ENCODE measurements at regions not wholly inside any gene's neighbourhood (a gene's known extent, or its start where the extent isn't known, plus 50 kb on each side); places are given as distances from the start of the nearest gene placed in this dataset.

DNA sequence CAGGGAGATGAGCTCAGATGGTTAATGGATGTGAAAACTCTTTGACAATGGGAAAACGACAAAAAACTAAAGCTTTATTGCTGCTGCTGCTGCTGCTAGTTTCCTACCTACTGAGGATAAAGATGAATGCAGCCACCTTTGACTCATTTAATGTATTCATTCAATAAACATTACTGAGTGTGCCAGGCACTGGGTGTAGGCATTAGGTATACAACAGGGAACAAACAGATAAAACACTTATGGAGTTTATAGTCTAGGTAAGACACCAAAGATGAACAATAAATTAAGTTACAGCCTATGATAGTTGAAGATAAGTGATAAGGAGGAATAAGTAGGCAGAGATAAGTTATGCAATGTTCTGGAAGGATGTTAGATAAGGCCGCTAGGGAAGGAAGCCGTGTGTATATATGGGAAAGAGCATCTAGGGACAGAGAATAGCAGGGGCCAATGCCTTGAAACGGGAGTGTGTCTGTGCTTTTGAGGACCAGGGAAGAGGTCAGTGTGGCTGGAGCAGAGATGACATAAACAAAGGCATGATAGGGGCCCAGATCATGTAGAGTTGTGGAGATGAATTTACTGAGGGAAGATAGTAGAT lies 477.6 kb downstream of the NTRK2 start:
- H3K27ac ChIP-seq (ENCODE audit: control insufficient read depth, insufficient read depth, low read length), result no peak overlapping the region
- no peaks in the 10 kb centered on the region for H3K27me3 ChIP-seq (ENCODE audit: control insufficient read depth, extremely low read depth, insufficient read depth, low read length)
- peaks cover 3% of the 10 kb centered on the region for H3K4me1 ChIP-seq (ENCODE audit: control insufficient read depth, extremely low read depth, insufficient read depth, low read length)
- H3K9ac ChIP-seq (ENCODE audit: control insufficient read depth, extremely low read depth, insufficient read depth, low read length), result no peak overlapping the region
- TF ChIP-seq, protein P1, sequence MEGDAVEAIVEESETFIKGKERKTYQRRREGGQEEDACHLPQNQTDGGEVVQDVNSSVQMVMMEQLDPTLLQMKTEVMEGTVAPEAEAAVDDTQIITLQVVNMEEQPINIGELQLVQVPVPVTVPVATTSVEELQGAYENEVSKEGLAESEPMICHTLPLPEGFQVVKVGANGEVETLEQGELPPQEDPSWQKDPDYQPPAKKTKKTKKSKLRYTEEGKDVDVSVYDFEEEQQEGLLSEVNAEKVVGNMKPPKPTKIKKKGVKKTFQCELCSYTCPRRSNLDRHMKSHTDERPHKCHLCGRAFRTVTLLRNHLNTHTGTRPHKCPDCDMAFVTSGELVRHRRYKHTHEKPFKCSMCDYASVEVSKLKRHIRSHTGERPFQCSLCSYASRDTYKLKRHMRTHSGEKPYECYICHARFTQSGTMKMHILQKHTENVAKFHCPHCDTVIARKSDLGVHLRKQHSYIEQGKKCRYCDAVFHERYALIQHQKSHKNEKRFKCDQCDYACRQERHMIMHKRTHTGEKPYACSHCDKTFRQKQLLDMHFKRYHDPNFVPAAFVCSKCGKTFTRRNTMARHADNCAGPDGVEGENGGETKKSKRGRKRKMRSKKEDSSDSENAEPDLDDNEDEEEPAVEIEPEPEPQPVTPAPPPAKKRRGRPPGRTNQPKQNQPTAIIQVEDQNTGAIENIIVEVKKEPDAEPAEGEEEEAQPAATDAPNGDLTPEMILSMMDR (optimal IDR thresholded peaks at IDR 0.05 in 1 of 3, IDR thresholded peaks at IDR 0.05 in 1 of 3, conservative IDR thresholded peaks at IDR 0.05 in 1 of 3; ENCODE audit: extremely low read depth in 1 of 3, insufficient read depth in 2 of 3, low read length in 3 of 3), result no peak
- TF ChIP-seq EZH2 (IDR thresholded peaks at IDR 0.05; ENCODE audit: low read length), result no peak
- no peak overlapping the region for H3K4me3 ChIP-seq (ENCODE audit: control insufficient read depth in 2 of 3, extremely low read depth in 1 of 3, insufficient read depth in 2 of 3, low read depth in 1 of 3, low read length in 3 of 3)
- no peaks in the 10 kb centered on the region for H3K9me3 ChIP-seq (ENCODE audit: control insufficient read depth, low read depth, low read length)
- H4K20me1 ChIP-seq (ENCODE audit: control insufficient read depth, extremely low read depth, insufficient read depth, low read length), result no peaks in the 10 kb centered on the region
- dilution Hi-C loops (cut with MboI; ENCODE audit: extremely low pct_ligation_motif_present, low sequenced_read_pairs), result no loop called here
- DNase-seq (ENCODE audit: low read depth, low spot score) (no peak), FAIRE-seq (no peak)
- no peak overlapping the region for H3K4me2 ChIP-seq (ENCODE audit: control insufficient read depth, extremely low read depth, insufficient read depth, low read depth, low read length)
- no peaks in the 10 kb centered on the region for H3K79me2 ChIP-seq (ENCODE audit: control insufficient read depth, insufficient read depth, low read length)
- no peak overlapping the region for H2AFZ ChIP-seq (ENCODE audit: control insufficient read depth, low read length)
- no peaks in the 10 kb centered on the region for H3K9me1 ChIP-seq (ENCODE audit: control insufficient read depth, extremely low read depth, insufficient read depth, low read length)
- no peaks in the 10 kb centered on the region for H3K36me3 ChIP-seq (ENCODE audit: control insufficient read depth in 2 of 2, extremely low read depth in 1 of 2, insufficient read depth in 2 of 2, low read length in 2 of 2)

DNA sequence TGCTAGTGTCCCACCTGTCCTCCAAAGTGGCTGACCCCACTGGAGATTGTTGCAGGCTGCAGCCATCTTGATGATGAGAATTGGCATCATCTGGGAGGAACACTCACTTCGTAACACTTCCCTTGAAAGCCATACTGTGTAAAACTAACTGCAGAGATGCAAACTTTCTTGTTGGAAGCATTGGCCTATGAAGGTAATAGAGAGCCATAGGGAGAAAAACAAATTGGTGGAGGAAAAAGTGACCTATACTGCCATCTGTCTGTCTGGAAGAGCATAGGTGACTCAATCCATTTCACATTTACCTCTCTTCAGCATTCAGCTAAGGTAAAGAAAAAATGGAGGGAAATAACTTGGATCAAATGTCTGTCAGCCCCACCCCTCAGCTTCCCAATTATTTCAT lies 473.4 kb downstream of the NTRK2 start:
- no peaks in the 10 kb centered on the region for H3K36me3 ChIP-seq (ENCODE audit: control insufficient read depth in 2 of 2, extremely low read depth in 1 of 2, insufficient read depth in 2 of 2, low read length in 2 of 2)
- H3K27me3 ChIP-seq (ENCODE audit: control insufficient read depth, extremely low read depth, insufficient read depth, low read length), result no peaks in the 10 kb centered on the region
- no peaks in the 10 kb centered on the region for H4K20me1 ChIP-seq (ENCODE audit: control insufficient read depth, extremely low read depth, insufficient read depth, low read length)
- H3K9me3 ChIP-seq (ENCODE audit: control insufficient read depth, low read depth, low read length), result no peaks in the 10 kb centered on the region
- no peaks in the 10 kb centered on the region for H3K79me2 ChIP-seq (ENCODE audit: control insufficient read depth, insufficient read depth, low read length)
- H3K27ac ChIP-seq (ENCODE audit: control insufficient read depth, insufficient read depth, low read length), result no peak overlapping the region
- dilution Hi-C loops (cut with MboI; ENCODE audit: extremely low pct_ligation_motif_present, low sequenced_read_pairs), result no loop called here
- DNase-seq (ENCODE audit: low read depth, low spot score), result no peak
- FAIRE-seq, result peak; percentile 46
- H3K9ac ChIP-seq (ENCODE audit: control insufficient read depth, extremely low read depth, insufficient read depth, low read length), result no peak overlapping the region
- no peaks in the 10 kb centered on the region for H3K9me1 ChIP-seq (ENCODE audit: control insufficient read depth, extremely low read depth, insufficient read depth, low read length)
- TF ChIP-seq, protein P1 (optimal IDR thresholded peaks at IDR 0.05 in 1 of 3, IDR thresholded peaks at IDR 0.05 in 1 of 3, conservative IDR thresholded peaks at IDR 0.05 in 1 of 3; ENCODE audit: extremely low read depth in 1 of 3, insufficient read depth in 2 of 3, low read length in 3 of 3), result peak in 2 of 3 experiments; percentile 44 to 54
- TF ChIP-seq EZH2 (IDR thresholded peaks at IDR 0.05; ENCODE audit: low read length), result no peak
- no peak overlapping the region for H3K4me2 ChIP-seq (ENCODE audit: control insufficient read depth, extremely low read depth, insufficient read depth, low read depth, low read length)
- no peak overlapping the region for H2AFZ ChIP-seq (ENCODE audit: control insufficient read depth, low read length)
- H3K4me1 ChIP-seq (ENCODE audit: control insufficient read depth, extremely low read depth, insufficient read depth, low read length), result peaks cover 3% of the 10 kb centered on the region
- H3K4me3 ChIP-seq (ENCODE audit: control insufficient read depth in 2 of 3, extremely low read depth in 1 of 3, insufficient read depth in 2 of 3, low read depth in 1 of 3, low read length in 3 of 3), result no peak overlapping the region
